ENCODE measurements at regions not wholly inside any gene's neighbourhood (a gene's known extent, or its start where the extent isn't known, plus 50 kb on each side); places are given as distances from the start of the nearest gene placed in this dataset.

GRCh38 chr13:60700994-60701393, 304.0 kb downstream of the TDRD3 start (continued):
- no peak for TF ChIP-seq ZSCAN18 (CRISPR knock-in tag; IDR thresholded peaks at IDR 0.05)
- no peak for TF ChIP-seq PRDM15 (CRISPR knock-in tag; IDR thresholded peaks at IDR 0.05)
- TF ChIP-seq JAZF1 (CRISPR knock-in tag; IDR thresholded peaks at IDR 0.05) = no peak
- TF ChIP-seq MLX (CRISPR knock-in tag; IDR thresholded peaks at IDR 0.05) = no peak
- TF ChIP-seq RELA (CRISPR knock-in tag; IDR thresholded peaks at IDR 0.05; ENCODE audit: borderline replicate concordance) = no peak
- TF ChIP-seq E2F4 (CRISPR knock-in tag; IDR thresholded peaks at IDR 0.05; ENCODE audit: borderline replicate concordance, low read depth) = no peak

- H3K4me3 Mint-ChIP-seq = no peak overlapping the region
- TF ChIP-seq IRF2 (CRISPR knock-in tag; IDR thresholded peaks at IDR 0.05; ENCODE audit: borderline replicate concordance, low read depth) (no peak), NR1H2 (CRISPR knock-in tag; IDR thresholded peaks at IDR 0.05) (no peak), E2F5 (CRISPR knock-in tag; IDR thresholded peaks at IDR 0.05) (no peak)
- peaks cover 33% of the 10 kb centered on the region for H3K4me1 Mint-ChIP-seq
- H3K9me3 Mint-ChIP-seq = peaks cover 2% of the 10 kb centered on the region
- no peaks in the 10 kb centered on the region for H3K36me3 Mint-ChIP-seq
- no peak for ATAC-seq
- no peak overlapping the region for H3K27ac Mint-ChIP-seq
- no peaks in the 10 kb centered on the region for H3K27me3 Mint-ChIP-seq (ENCODE audit: low read depth)
- ChIA-PET CTCF (no interaction called here), POLR2A (no interaction called here)
- DNase-seq (ENCODE audit: low spot score) = no peak
These were observed 302.6 kb downstream of the TDRD3 start for GRCh38 chr13:60699636-60700035.

GRCh38 chr13:60696602-60697001, 299.6 kb downstream of the TDRD3 start:
- ATAC-seq = peak; percentile 76
- no peak for DNase-seq (ENCODE audit: low spot score)
- CTCF ChIA-PET = no interaction called here
- TF ChIP-seq E2F1 (CRISPR knock-in tag; IDR thresholded peaks at IDR 0.05) (no peak), ATF1 (CRISPR knock-in tag; IDR thresholded peaks at IDR 0.05) (no peak), ATF6 (CRISPR knock-in tag; IDR thresholded peaks at IDR 0.05) (no peak), ZNF263 (CRISPR knock-in tag; IDR thresholded peaks at IDR 0.05; ENCODE audit: low read depth) (no peak), PREB (CRISPR knock-in tag; IDR thresholded peaks at IDR 0.05; ENCODE audit: borderline replicate concordance) (no peak), MLX (CRISPR knock-in tag; IDR thresholded peaks at IDR 0.05) (no peak), ZNF423 (CRISPR knock-in tag; IDR thresholded peaks at IDR 0.05) (no peak), MXD4 (CRISPR knock-in tag; IDR thresholded peaks at IDR 0.05; ENCODE audit: borderline replicate concordance) (no peak), JAZF1 (CRISPR knock-in tag; IDR thresholded peaks at IDR 0.05) (no peak), SMAD4 (CRISPR knock-in tag; IDR thresholded peaks at IDR 0.05) (no peak)

More at GRCh38 chr13:60696602-60697001, 299.6 kb downstream of the TDRD3 start:
- Mint-ChIP-seq H3K27ac (0 out of 2 replicates have a peak overlapping the region, but pooled peaks have one; percentile 5), H3K27me3 (ENCODE audit: low read depth) (no peaks in the 10 kb centered on the region), H3K9me3 (no peaks in the 10 kb centered on the region), H3K4me1 (peaks cover 33% of the 10 kb centered on the region), H3K4me3 (no peak overlapping the region), H3K36me3 (no peaks in the 10 kb centered on the region)
- POLR2A ChIA-PET = no interaction called here

Measured in WTC11 (cell line).